H1 (cell line): ENCODE measurements at regions not wholly inside any gene's neighbourhood (a gene's known extent, or its start where the extent isn't known, plus 50 kb on each side); places are given as distances from the start of the nearest gene placed in this dataset.
"Not testable (repeated sequence)": the region's sequence is repeated elsewhere in the genome, so short reads cannot be mapped to it uniquely, and the experiment has no call there.

Experiments
- CTCF ChIA-PET: fragments of 300-600 bp; sonication (Branson Sonifier 250); formaldehyde crosslinking; loops from one replicate; lab custom pipeline; 2021; ENCODE audit not compliant: partially characterized antibody; lab: Charles Lee
- POLR2A ChIA-PET: fragments of 300-600 bp; sonication (Branson Sonifier 250); formaldehyde crosslinking; loops from one replicate; lab custom pipeline; 2021; ENCODE audit warnings: inconsistent platforms; ENCODE audit not compliant: partially characterized antibody; lab: Charles Lee
- DNase-seq, 2 experiments: peaks; one replicate each; pipeline versions ENCODE4 v3.0.0 to v3.0.0-alpha.2; 2010 to 2022; ENCODE audit warnings: low spot score in 2 of 2, low read depth in 1 of 2, mixed read lengths in 1 of 2
- FAIRE-seq: peaks from 2 replicates; lab custom pipeline; 2011; peaks lifted over from hg19 to GRCh38; lab: Jason Lieb, UNC
- H2AFZ ChIP-seq: 2 replicates; pipeline ENCODE4 v1.8.1; 2012; ENCODE audit warnings: low read length, inconsistent platforms
- H2AK5ac ChIP-seq: 2 replicates; pipeline ENCODE4 v1.6.1; 2013; ENCODE audit warnings: low read depth, low read length
- H2BK120ac ChIP-seq: replicated peaks from 2 replicates; pipeline ENCODE3; 2013; ENCODE audit warnings: low read depth, low read length, inconsistent platforms
- H2BK12ac ChIP-seq: 2 replicates; pipeline ENCODE4 v1.6.1; 2013; ENCODE audit warnings: low read depth, low read length
- H2BK15ac ChIP-seq: 2 replicates; pipeline ENCODE4 v1.6.1; 2013; ENCODE audit warnings: low read length
- H2BK20ac ChIP-seq: 2 replicates; pipeline ENCODE4 v1.6.1; 2013; ENCODE audit warnings: low read length
- H2BK5ac ChIP-seq: 2 replicates; pipeline ENCODE4 v1.6.1; 2013; ENCODE audit warnings: low read depth, low read length
- H3K14ac ChIP-seq: 2 replicates; pipeline ENCODE4 v1.6.1; 2013; ENCODE audit warnings: inconsistent platforms; ENCODE audit not compliant: insufficient read length
- H3K18ac ChIP-seq: 2 replicates; pipeline ENCODE4 v1.6.1; 2013; ENCODE audit warnings: low read length; ENCODE audit errors: extremely low read depth
- H3K23ac ChIP-seq: 2 replicates; pipeline ENCODE4 v1.6.1; 2013; ENCODE audit warnings: inconsistent platforms; ENCODE audit not compliant: insufficient read length
- H3K23me2 ChIP-seq: 2 replicates; pipeline ENCODE4 v1.6.1; 2013; ENCODE audit warnings: low read depth, low read length
- H3K27ac ChIP-seq: 2 replicates; pipeline ENCODE4 v1.6.1; 2011; ENCODE audit warnings: low read depth, low read length, inconsistent platforms
- H3K27me3 ChIP-seq, 4 experiments: replicated peaks in 1 of 4; 1 replicate in 1 of 4; 2 replicates in 3 of 4; pipeline versions ENCODE4 v1.6.1 to v1.8.1; 2011 to 2013; ENCODE audit warnings: low read length in 3 of 4, mild to moderate bottlenecking in 3 of 4, inconsistent platforms in 2 of 4, mixed read lengths in 2 of 4, moderate library complexity in 1 of 4; ENCODE audit not compliant: control insufficient read depth in 3 of 4, insufficient read depth in 3 of 4; ENCODE audit errors: extremely low read depth in 1 of 4
- H3K36me3 ChIP-seq, 4 experiments: 2 replicates each; pipeline versions ENCODE4 v1.6.1 to v1.8.1; 2011 to 2013; ENCODE audit warnings: mild to moderate bottlenecking in 4 of 4, low read length in 3 of 4, moderate library complexity in 2 of 4, control low read depth in 1 of 4, inconsistent platforms in 1 of 4; ENCODE audit not compliant: insufficient read depth in 4 of 4, control insufficient read depth in 2 of 4
- H3K4ac ChIP-seq: replicated peaks from 2 replicates; pipeline ENCODE3; 2013; ENCODE audit warnings: low read length, low read depth, mixed read lengths, inconsistent platforms; ENCODE audit not compliant: insufficient read length
- H3K4me1 ChIP-seq, 4 experiments: replicated peaks in 1 of 4; 1 replicate in 1 of 4; 2 replicates in 3 of 4; pipeline versions ENCODE4 v1.6.1 to v1.8.1; 2011 to 2013; ENCODE audit warnings: low read length in 3 of 4, inconsistent platforms in 2 of 4, mixed read lengths in 1 of 4; ENCODE audit not compliant: insufficient read depth in 4 of 4, control insufficient read depth in 3 of 4
- H3K4me2 ChIP-seq, 2 experiments: 2 replicates each; pipeline versions ENCODE4 v1.6.1 to v1.8.1; 2011 to 2013; ENCODE audit warnings: low read depth in 2 of 2, low read length in 2 of 2, control low read depth in 1 of 2, inconsistent platforms in 1 of 2, mild to moderate bottlenecking in 1 of 2; ENCODE audit not compliant: insufficient read depth in 1 of 2
- H3K4me3 ChIP-seq, 4 experiments: fragments of 200-600, 300-600 bp in 1 of 4; sonication (generic), shearing (Covaris generic), sonication (Bioruptor Twin) in 1 of 4; 2 replicates each; pipeline versions ENCODE4 v1.5.1 to v1.8.1; 2011 to 2016; ENCODE audit warnings: low read length in 4 of 4, low read depth in 3 of 4, control low read depth in 2 of 4, inconsistent platforms in 2 of 4, mild to moderate bottlenecking in 2 of 4, mixed read lengths in 1 of 4, moderate library complexity in 1 of 4; ENCODE audit not compliant: insufficient read depth in 2 of 4; ENCODE audit errors: extremely low read depth in 1 of 4
- H3K56ac ChIP-seq: replicated peaks from 2 replicates; pipeline ENCODE3; 2013; ENCODE audit warnings: low read depth, mild to moderate bottlenecking, mixed read lengths, low read length, inconsistent platforms; ENCODE audit not compliant: insufficient read length
- H3K79me1 ChIP-seq: 2 replicates; pipeline ENCODE4 v1.6.1; 2013; ENCODE audit warnings: low read depth, low read length, control low read depth
- H3K79me2 ChIP-seq, 2 experiments: 2 replicates each; pipeline versions ENCODE4 v1.6.1 to v1.8.1; 2012 to 2013; ENCODE audit warnings: low read length in 2 of 2, mild to moderate bottlenecking in 2 of 2, inconsistent platforms in 1 of 2; ENCODE audit not compliant: insufficient read depth in 2 of 2, control insufficient read depth in 1 of 2
- H3K9ac ChIP-seq, 4 experiments: replicated peaks in 1 of 4; 1 replicate in 1 of 4; 2 replicates in 3 of 4; pipeline versions ENCODE4 v1.6.1 to v1.8.1; 2011 to 2013; ENCODE audit warnings: low read depth in 3 of 4, low read length in 3 of 4, control low read depth in 2 of 4, mild to moderate bottlenecking in 2 of 4, moderate library complexity in 2 of 4, inconsistent platforms in 1 of 4; ENCODE audit errors: extremely low read depth in 1 of 4
- H3K9me3 ChIP-seq, 2 experiments: 2 replicates each; pipeline versions ENCODE4 v1.6.1 to v1.8.1; 2012 to 2013; ENCODE audit warnings: mild to moderate bottlenecking in 2 of 2, moderate library complexity in 2 of 2, control low read depth in 1 of 2, inconsistent platforms in 1 of 2, low read depth in 1 of 2, low read length in 1 of 2, mixed read lengths in 1 of 2; ENCODE audit not compliant: insufficient read depth in 2 of 2
- H4K20me1 ChIP-seq, 2 experiments: replicated peaks in 1 of 2; 2 replicates each; pipeline versions ENCODE3 to v1.8.1; 2011 to 2013; ENCODE audit warnings: inconsistent platforms in 2 of 2, low read length in 2 of 2, mild to moderate bottlenecking in 1 of 2; ENCODE audit not compliant: insufficient read depth in 2 of 2, control insufficient read depth in 1 of 2
- H4K5ac ChIP-seq: 2 replicates; pipeline ENCODE4 v1.6.1; 2013; ENCODE audit warnings: low read length, low read depth, mixed read lengths, inconsistent platforms; ENCODE audit not compliant: insufficient read length
- H4K8ac ChIP-seq: 2 replicates; pipeline ENCODE4 v1.8.0; 2013; ENCODE audit warnings: mild to moderate bottlenecking, moderate library complexity, low read length, inconsistent platforms; ENCODE audit not compliant: insufficient read depth; ENCODE audit errors: extremely low read depth
- H4K91ac ChIP-seq: replicated peaks from 2 replicates; pipeline ENCODE3; 2013; ENCODE audit warnings: low read length, mixed read lengths, inconsistent platforms; ENCODE audit not compliant: insufficient read length
- WGBS, 2 experiments: shearing (Covaris generic) in 1 of 2; methylation state at CpG; one replicate each; pipeline versions ENCODE4 v1.1.6 to v1.1.7; 2013 to 2015; ENCODE audit warnings: low lambda C conversion rate in 2 of 2, mixed read lengths in 2 of 2, inconsistent platforms in 1 of 2, low coverage in 1 of 2, missing lambda C conversion rate in 1 of 2; ENCODE audit not compliant: insufficient replicate concordance in 2 of 2, insufficient coverage in 1 of 2, insufficient read length in 1 of 2; ENCODE audit errors: extremely low coverage in 1 of 2, missing lambda C conversion rate in 1 of 2; 5-methylcytosine and 5-hydroxymethylcytosine counted together

GRCh38 chr14:43492359-43492758 is 1014.7 kb downstream of the FSCB start:
- H2BK5ac ChIP-seq, H3K27me3 ChIP-seq, H3K14ac ChIP-seq, H3K4me1 ChIP-seq, H3K79me1 ChIP-seq, H4K91ac ChIP-seq, H4K5ac ChIP-seq, H3K4ac ChIP-seq, POLR2A ChIA-PET, H3K23ac ChIP-seq, FAIRE-seq, H4K8ac ChIP-seq, H2BK15ac ChIP-seq, H3K4me2 ChIP-seq, H3K56ac ChIP-seq, H2BK20ac ChIP-seq, H3K9ac ChIP-seq, H4K20me1 ChIP-seq, DNase-seq, H3K36me3 ChIP-seq, H2AK5ac ChIP-seq, H2BK12ac ChIP-seq, H3K23me2 ChIP-seq, H3K27ac ChIP-seq, CTCF ChIA-PET, H3K4me3 ChIP-seq, H3K79me2 ChIP-seq, H2BK120ac ChIP-seq, H2AFZ ChIP-seq, H3K18ac ChIP-seq, H3K9me3 ChIP-seq: not testable (repeated sequence)
- 89% methylated on average over 6 of the region's 13 CpGs; no CpG with 5 or more reads in 1 of the 2 experiments for WGBS, 2 experiments
